ENCODE measurements at regions not wholly inside any gene's neighbourhood (a gene's known extent, or its start where the extent isn't known, plus 50 kb on each side); places are given as distances from the start of the nearest gene placed in this dataset.
"Not testable (repeated sequence)": the region's sequence is repeated elsewhere in the genome, so short reads cannot be mapped to it uniquely, and the experiment has no call there.

- no peak for DNase-seq
Measured at GRCh38 chr2:12615509-12615908, 101.2 kb upstream of the TRIB2 start.

- DNase-seq: no peak
Measured at GRCh38 chr2:12616456-12617156, 100.1 kb upstream of the TRIB2 start.

- DNase-seq: no peak
Measured at GRCh38 chr2:12617366-12617765, 99.4 kb upstream of the TRIB2 start.

GRCh38 chr2:12617853-12618252 lies 98.9 kb upstream of the TRIB2 start:
- DNase-seq: no peak

GRCh38 chr2:12618576-12618975 lies 98.2 kb upstream of the TRIB2 start:
- no peak for DNase-seq

- DNase-seq: peak; percentile 32
Measured at GRCh38 chr2:12619975-12620374, 96.8 kb upstream of the TRIB2 start.

GRCh38 chr2:12620759-12621158 lies 96.0 kb upstream of the TRIB2 start:
- no peak for DNase-seq

- no peak for DNase-seq
Measured at GRCh38 chr2:12623051-12623450, 93.7 kb upstream of the TRIB2 start.

GRCh38 chr2:12624384-12624783 lies 92.4 kb upstream of the TRIB2 start:
- DNase-seq: no peak

GRCh38 chr2:12624905-12625598 lies 91.7 kb upstream of the TRIB2 start:
- no peak for DNase-seq

- not testable (repeated sequence) for DNase-seq
Measured at GRCh38 chr2:12628541-12628940, 88.2 kb upstream of the TRIB2 start.

- no peak for DNase-seq
Measured at GRCh38 chr2:12636837-12637581, 79.7 kb upstream of the TRIB2 start.

- DNase-seq: no peak
Measured at GRCh38 chr2:12637754-12638153, 79.0 kb upstream of the TRIB2 start.

GRCh38 chr2:12641441-12641840 lies 75.3 kb upstream of the TRIB2 start:
- DNase-seq: no peak

GRCh38 chr2:12642332-12642731 lies 74.4 kb upstream of the TRIB2 start:
- DNase-seq: no peak

GRCh38 chr2:12642859-12643258 lies 73.9 kb upstream of the TRIB2 start:
- no peak for DNase-seq

GRCh38 chr2:12649602-12650400 lies 66.9 kb upstream of the TRIB2 start:
- DNase-seq: no peak

- DNase-seq: no peak
Measured at GRCh38 chr2:12651641-12652040, 65.1 kb upstream of the TRIB2 start.

- no peak for DNase-seq
Measured at GRCh38 chr2:12652723-12653122, 64.0 kb upstream of the TRIB2 start.

GRCh38 chr2:12657560-12657959 lies 59.2 kb upstream of the TRIB2 start:
- no peak for DNase-seq

GRCh38 chr2:12658310-12658945 lies 58.3 kb upstream of the TRIB2 start:
- DNase-seq: no peak

- DNase-seq: no peak
Measured at GRCh38 chr2:12661489-12661888, 55.2 kb upstream of the TRIB2 start.

All from activated CD4-positive, alpha-beta T cell treated with anti-CD3 and anti-CD28 coated beads for 48 hours (primary cell).